ENCODE measurements at regions not wholly inside any gene's neighbourhood (a gene's known extent, or its start where the extent isn't known, plus 50 kb on each side); places are given as distances from the start of the nearest gene placed in this dataset.

- Histone ChIP-seq H3K23ac (ENCODE audit: insufficient read length) (no peak overlapping the region), H4K91ac (replicated peaks; ENCODE audit: insufficient read length, low read length) (no peak overlapping the region), H3K9me3 (ENCODE audit: insufficient read depth in 2 of 2, low read depth in 1 of 2, low read length in 1 of 2) (no peaks in the 10 kb centered on the region), H2AK5ac (ENCODE audit: low read depth, low read length) (no peak overlapping the region), H3K14ac (ENCODE audit: insufficient read length) (no peak overlapping the region), H4K8ac (ENCODE audit: extremely low read depth, insufficient read depth, low read length) (no peak overlapping the region), H3K4me3 (ENCODE audit: extremely low read depth in 1 of 4, insufficient read depth in 2 of 4, low read depth in 3 of 4, low read length in 4 of 4) (no peak overlapping the region), H3K4ac (replicated peaks; ENCODE audit: insufficient read length, low read depth, low read length) (no peak overlapping the region), H2BK12ac (ENCODE audit: low read depth, low read length) (no peak overlapping the region), H3K27ac (ENCODE audit: low read depth, low read length) (no peak overlapping the region), H4K20me1 (replicated peaks in 1 of 2; ENCODE audit: control insufficient read depth in 1 of 2, insufficient read depth in 2 of 2, low read length in 2 of 2) (no peaks in the 10 kb centered on the region), H2BK120ac (replicated peaks; ENCODE audit: low read depth, low read length) (no peak overlapping the region), H3K9ac (replicated peaks in 1 of 4; ENCODE audit: extremely low read depth in 1 of 4, low read depth in 3 of 4, low read length in 3 of 4) (no peak overlapping the region), H4K5ac (ENCODE audit: insufficient read length, low read depth, low read length) (no peak overlapping the region), H2BK5ac (ENCODE audit: low read depth, low read length) (no peak overlapping the region), H3K18ac (ENCODE audit: extremely low read depth, low read length) (no peak overlapping the region), H3K27me3 (replicated peaks in 1 of 4; ENCODE audit: control insufficient read depth in 3 of 4, extremely low read depth in 1 of 4, insufficient read depth in 3 of 4, low read length in 3 of 4) (no peaks in the 10 kb centered on the region), H3K36me3 (ENCODE audit: control insufficient read depth in 2 of 4, insufficient read depth in 4 of 4, low read length in 3 of 4) (no peaks in the 10 kb centered on the region), H2BK15ac (ENCODE audit: low read length) (no peak overlapping the region), H3K4me2 (ENCODE audit: insufficient read depth in 1 of 2, low read depth in 2 of 2, low read length in 2 of 2) (no peak overlapping the region), H3K79me1 (ENCODE audit: low read depth, low read length) (no peaks in the 10 kb centered on the region), H2AFZ (ENCODE audit: low read length) (no peak overlapping the region), H3K56ac (replicated peaks; ENCODE audit: insufficient read length, low read depth, low read length) (no peak overlapping the region), H3K79me2 (ENCODE audit: control insufficient read depth in 1 of 2, insufficient read depth in 2 of 2, low read length in 2 of 2) (no peaks in the 10 kb centered on the region), H3K23me2 (ENCODE audit: low read depth, low read length) (no peaks in the 10 kb centered on the region), H3K4me1 (replicated peaks in 1 of 4; ENCODE audit: control insufficient read depth in 3 of 4, insufficient read depth in 4 of 4, low read length in 3 of 4) (no peaks in the 10 kb centered on the region), H2BK20ac (ENCODE audit: low read length) (no peak overlapping the region)
- DNase-seq (ENCODE audit: low read depth in 1 of 2, low spot score in 2 of 2) (no peak), FAIRE-seq (no peak)
- WGBS, 2 experiments (ENCODE audit: extremely low coverage in 1 of 2, insufficient coverage in 1 of 2, insufficient read length in 1 of 2, insufficient replicate concordance in 2 of 2, low coverage in 1 of 2, low lambda C conversion rate in 2 of 2, missing lambda C conversion rate in 1 of 2) = 88% methylated on average over 4 of the region's 4 CpGs; no CpG with 5 or more reads in 1 of the 2 experiments
- POLR2A ChIA-PET (ENCODE audit: partially characterized antibody) = no interaction called here
- no peak for TF ChIP-seq SP4 (IDR thresholded peaks at IDR 0.05; ENCODE audit: low read length)
- TF ChIP-seq SP1 (IDR thresholded peaks at IDR 0.05; ENCODE audit: low read depth, low read length) = no peak
- TF ChIP-seq TBP (IDR thresholded peaks at IDR 0.05; ENCODE audit: low read depth, low read length) = no peak
- no peak for TF ChIP-seq POLR2AphosphoS5 (IDR thresholded peaks at IDR 0.05; ENCODE audit: low read depth, low read length)
- TF ChIP-seq RXRA (IDR thresholded peaks at IDR 0.05; ENCODE audit: insufficient read depth, low read depth, low read length) = no peak
- no peak for TF ChIP-seq ASH2L (IDR thresholded peaks at IDR 0.05; ENCODE audit: low read length)
- CTCF ChIA-PET (ENCODE audit: partially characterized antibody) = no interaction called here
These were observed 751.1 kb downstream of the DHX35 start for GRCh38 chr20:39713076-39713840.
